Gastrocnemius medialis (tissue), 4 donors: ENCODE measurements at regions not wholly inside any gene's neighbourhood (a gene's known extent, or its start where the extent isn't known, plus 50 kb on each side); places are given as distances from the start of the nearest gene placed in this dataset.

Source experiments
- ATAC-seq, 2 donors: fragments of 150-250 bp; one replicate each; pipeline ENCODE4 v1.9.1; 2016
- DNase-seq, 2 donors: peaks; one replicate each; pipeline ENCODE4 v3.0.0-alpha.2; 2019
- H3K27ac ChIP-seq, 4 donors: fragments of 200-600 bp; sonication (generic); 1 replicate in 1 of 4; 2 replicates in 3 of 4; pipeline ENCODE4 v1.5.1; 2016 to 2018; ENCODE audit warnings: mild to moderate bottlenecking in 2 of 4, moderate library complexity in 1 of 4
- H3K27me3 ChIP-seq, 3 donors: fragments of 200-600 bp; sonication (generic) in 2 of 3; 1 replicate in 1 of 3; 2 replicates in 2 of 3; pipeline versions ENCODE4 v1.5.1 to v1.6.0; 2016 to 2019; ENCODE audit warnings: mild to moderate bottlenecking in 1 of 3, moderate library complexity in 1 of 3
- H3K36me3 ChIP-seq, 2 donors: fragments of 200-600 bp; sonication (generic) in 1 of 2; one replicate each; pipeline ENCODE4 v1.5.1; 2017 to 2018
- H3K4me1 ChIP-seq, 2 donors: fragments of 200-600 bp; sonication (generic) in 1 of 2; one replicate each; pipeline ENCODE4 v1.5.1; 2016 to 2017; ENCODE audit warnings: mild to moderate bottlenecking in 2 of 2
- H3K4me3 ChIP-seq, 4 donors: fragments of 200-600 bp; sonication (generic) in 3 of 4; 1 replicate in 1 of 4; 2 replicates in 3 of 4; pipeline ENCODE4 v1.5.1; 2016 to 2019; ENCODE audit warnings: mild to moderate bottlenecking in 2 of 4
- H3K9me3 ChIP-seq, 3 donors: fragments of 200-600 bp; sonication (generic) in 2 of 3; 1 replicate in 1 of 3; 2 replicates in 2 of 3; pipeline ENCODE4 v1.5.1; 2016 to 2019
- POLR2A ChIP-seq, 2 donors: fragments of 450-650 bp; IDR thresholded peaks; one replicate each; pipeline ENCODE4 v1.6.1; 2017; ENCODE audit warnings: antibody characterized with exemption in 2 of 2, mild to moderate bottlenecking in 2 of 2, moderate library complexity in 2 of 2
- in situ Hi-C, 4 donors: fragments of 200-750 bp; cut with MboI; loops; one replicate each; pipeline versions ENCODE4 v1.15.0 to v1.8.0; 2017; ENCODE audit warnings: low sequenced_read_pairs in 4 of 4
- intact Hi-C: fragments of 100-400 bp; cut with DNase I; formaldehyde crosslinking; loops from one replicate; pipeline ENCODE4 v1.15.1; 2023; ENCODE audit warnings: low total_unique reads
- TF ChIP-seq, protein P1 (sequence below), 5 experiments: fragments of 450-650 bp in 3 of 5; fragments of 200-600 bp in 2 of 5; sonication (generic) in 2 of 5; IDR thresholded peaks in 4 of 5; conservative IDR thresholded peaks in 1 of 5; 1 replicate in 4 of 5; 2 replicates in 1 of 5; pipeline ENCODE4 v1.5.1; 2016 to 2019; ENCODE audit warnings: antibody characterized with exemption in 5 of 5, mild to moderate bottlenecking in 3 of 5, moderate library complexity in 3 of 5

DNA sequence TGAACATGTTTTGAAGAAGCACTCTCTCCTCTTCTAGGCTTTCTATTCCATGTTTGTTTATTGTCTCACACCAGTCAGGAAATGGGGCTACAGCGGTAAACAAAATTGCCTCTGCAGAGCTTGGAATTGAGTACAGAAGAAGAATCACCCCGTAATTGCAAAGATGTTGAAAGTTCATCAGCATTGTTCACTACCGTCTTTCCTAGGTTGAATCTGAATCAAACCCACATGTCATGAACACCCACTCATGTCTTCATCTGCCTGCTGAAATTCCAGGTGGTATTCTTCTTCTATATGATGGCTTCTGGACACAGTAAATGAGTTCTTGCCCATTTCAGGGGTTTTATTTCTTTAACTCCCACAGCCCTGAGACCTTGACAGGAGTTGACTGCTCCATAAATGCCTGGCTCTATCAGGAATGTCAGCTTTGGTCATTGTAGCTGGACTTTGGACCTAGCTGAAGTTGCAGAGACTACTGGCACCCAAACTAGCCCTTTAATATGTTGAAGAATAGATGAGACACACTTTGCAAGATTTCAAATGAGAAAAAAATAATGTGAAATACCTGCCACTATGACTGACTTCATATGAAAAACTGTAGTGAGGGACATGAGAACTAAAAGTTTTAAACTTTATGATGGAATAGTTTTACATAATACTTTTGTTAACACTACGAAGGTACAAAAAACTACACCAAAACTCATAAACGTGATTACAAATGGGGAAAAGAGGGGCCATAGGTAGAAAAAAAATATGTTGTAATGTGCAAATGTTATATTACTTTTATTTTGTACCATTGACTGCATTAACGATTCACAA is 1235.3 kb upstream of the ZEB2 start:
- DNase-seq = no peak
- Histone ChIP-seq H3K4me3 (no peak overlapping the region), H3K9me3 (no peaks in the 10 kb centered on the region), H3K27me3 (no peaks in the 10 kb centered on the region), H3K36me3 (no peaks in the 10 kb centered on the region), H3K4me1 (peaks cover 0 to 11% of the 10 kb centered on the region in 2 donors), H3K27ac (no peak overlapping the region)
- TF ChIP-seq, protein P1, sequence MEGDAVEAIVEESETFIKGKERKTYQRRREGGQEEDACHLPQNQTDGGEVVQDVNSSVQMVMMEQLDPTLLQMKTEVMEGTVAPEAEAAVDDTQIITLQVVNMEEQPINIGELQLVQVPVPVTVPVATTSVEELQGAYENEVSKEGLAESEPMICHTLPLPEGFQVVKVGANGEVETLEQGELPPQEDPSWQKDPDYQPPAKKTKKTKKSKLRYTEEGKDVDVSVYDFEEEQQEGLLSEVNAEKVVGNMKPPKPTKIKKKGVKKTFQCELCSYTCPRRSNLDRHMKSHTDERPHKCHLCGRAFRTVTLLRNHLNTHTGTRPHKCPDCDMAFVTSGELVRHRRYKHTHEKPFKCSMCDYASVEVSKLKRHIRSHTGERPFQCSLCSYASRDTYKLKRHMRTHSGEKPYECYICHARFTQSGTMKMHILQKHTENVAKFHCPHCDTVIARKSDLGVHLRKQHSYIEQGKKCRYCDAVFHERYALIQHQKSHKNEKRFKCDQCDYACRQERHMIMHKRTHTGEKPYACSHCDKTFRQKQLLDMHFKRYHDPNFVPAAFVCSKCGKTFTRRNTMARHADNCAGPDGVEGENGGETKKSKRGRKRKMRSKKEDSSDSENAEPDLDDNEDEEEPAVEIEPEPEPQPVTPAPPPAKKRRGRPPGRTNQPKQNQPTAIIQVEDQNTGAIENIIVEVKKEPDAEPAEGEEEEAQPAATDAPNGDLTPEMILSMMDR (IDR thresholded peaks at IDR 0.05 in 4 of 5, conservative IDR thresholded peaks at IDR 0.05 in 1 of 5) = no peak
- TF ChIP-seq POLR2A (IDR thresholded peaks at IDR 0.05) = no peak
- in situ Hi-C loops = no loop called here
- intact Hi-C loops = no loop called here
- no peak for ATAC-seq

DNA sequence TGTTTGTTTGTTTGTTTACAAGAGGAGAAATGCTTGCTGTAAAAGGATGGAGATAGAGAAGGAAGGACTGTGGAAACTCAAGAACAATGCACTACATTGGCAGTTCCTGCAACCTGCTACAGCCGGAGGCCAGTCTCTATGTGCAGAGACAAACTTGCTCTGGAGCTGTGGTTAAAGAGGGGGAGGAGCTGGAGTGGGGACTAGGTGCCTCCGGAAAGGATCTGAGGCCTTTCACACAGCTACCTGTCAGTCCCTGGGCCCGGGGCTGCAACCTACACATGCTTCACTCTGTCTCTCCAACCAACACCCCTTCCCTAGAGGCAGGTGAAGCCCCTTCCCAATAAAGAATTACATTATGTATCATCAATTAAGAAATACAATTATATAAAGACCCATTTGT is 1234.0 kb upstream of the ZEB2 start:
- Histone ChIP-seq H3K27me3 (no peaks in the 10 kb centered on the region), H3K4me1 (peaks cover 0 to 11% of the 10 kb centered on the region in 2 donors), H3K36me3 (no peaks in the 10 kb centered on the region), H3K27ac (no peak overlapping the region), H3K4me3 (no peak overlapping the region), H3K9me3 (no peaks in the 10 kb centered on the region)
- no peak for DNase-seq
- in situ Hi-C loops (no loop called here), intact Hi-C loops (no loop called here)
- no peak for ATAC-seq
- no peak for TF ChIP-seq POLR2A (IDR thresholded peaks at IDR 0.05)
- TF ChIP-seq, protein P1 (IDR thresholded peaks at IDR 0.05 in 4 of 5, conservative IDR thresholded peaks at IDR 0.05 in 1 of 5) = no peak

DNA sequence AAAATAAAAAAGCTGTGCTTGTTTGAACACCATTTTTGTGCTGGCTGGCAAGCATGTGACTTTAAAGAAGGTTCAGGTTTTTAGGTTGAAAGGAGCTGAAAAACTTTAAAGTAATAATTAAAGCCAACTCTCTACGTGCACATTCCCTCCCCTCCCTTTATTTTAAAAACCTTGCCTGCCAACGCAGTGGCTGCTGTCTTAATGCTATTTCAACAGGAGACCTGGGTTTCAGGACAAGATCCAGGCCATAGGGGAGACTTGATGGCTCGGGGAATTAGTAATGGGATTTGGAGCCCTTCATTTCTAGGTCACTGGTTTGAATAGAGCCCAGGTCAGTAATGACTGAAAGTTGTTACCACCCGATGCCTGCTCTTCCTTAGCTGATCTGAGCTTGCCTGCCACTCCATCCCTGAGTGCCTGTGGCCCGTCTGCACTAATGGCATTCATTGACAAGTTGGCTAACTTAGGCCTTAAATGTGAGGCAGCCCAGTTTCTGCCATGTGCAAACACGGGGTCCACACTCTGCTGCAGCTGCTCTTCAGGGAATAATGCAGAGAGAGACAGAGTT is 1233.2 kb upstream of the ZEB2 start:
- in situ Hi-C loops = no loop called here
- H3K4me1 ChIP-seq = peaks cover 0 to 11% of the 10 kb centered on the region in 2 donors
- no peak for DNase-seq
- H3K4me3 ChIP-seq = no peak overlapping the region
- no peak for TF ChIP-seq POLR2A (IDR thresholded peaks at IDR 0.05)
- TF ChIP-seq, protein P1 (IDR thresholded peaks at IDR 0.05 in 4 of 5, conservative IDR thresholded peaks at IDR 0.05 in 1 of 5) = no peak
- H3K27ac ChIP-seq = peak overlapping the region in 2 of 4 donors; percentile 8 to 41
- H3K36me3 ChIP-seq = no peaks in the 10 kb centered on the region
- no peak for ATAC-seq
- H3K9me3 ChIP-seq = no peaks in the 10 kb centered on the region
- intact Hi-C loops = no loop called here
- no peaks in the 10 kb centered on the region for H3K27me3 ChIP-seq

DNA sequence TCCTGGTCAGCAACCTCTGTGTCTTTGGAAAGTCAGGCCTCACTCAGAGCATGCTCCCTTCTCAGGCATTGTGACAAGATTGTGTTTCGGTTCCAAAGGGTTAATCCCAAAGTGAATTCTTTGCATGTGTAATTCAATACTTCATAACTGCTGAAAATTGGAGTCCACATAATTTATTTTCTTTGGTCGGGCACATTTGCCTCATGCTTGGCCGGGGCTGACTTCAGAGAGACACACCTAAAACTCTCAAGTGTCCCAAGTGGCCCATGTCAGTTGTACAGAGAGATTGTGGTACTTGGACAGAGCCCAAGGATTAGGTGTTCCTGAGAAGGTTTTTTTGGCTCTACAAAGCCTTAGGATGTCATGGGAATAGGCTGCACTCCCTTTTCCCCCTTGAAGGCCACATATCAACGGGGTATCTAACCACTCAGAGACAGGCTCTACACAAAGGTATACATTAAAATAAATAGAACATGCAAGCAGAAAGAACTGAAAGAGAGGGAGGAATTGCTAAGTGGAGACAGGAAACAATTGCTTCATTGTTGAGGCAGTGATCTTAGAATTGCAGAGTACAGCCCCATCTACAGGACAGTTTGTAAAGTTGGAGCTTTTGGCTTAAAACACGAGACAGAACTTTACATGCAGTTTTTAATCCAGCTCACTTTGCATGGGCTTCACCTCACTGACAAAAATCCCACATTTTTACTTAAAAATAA is 1232.3 kb upstream of the ZEB2 start:
- DNase-seq (peak in 1 of 2 donors; percentile 18), ATAC-seq (peak; percentile 75 to 77)
- in situ Hi-C loops = no loop called here
- H3K27me3 ChIP-seq = no peaks in the 10 kb centered on the region
- no peak for TF ChIP-seq POLR2A (IDR thresholded peaks at IDR 0.05)
- TF ChIP-seq, protein P1 (IDR thresholded peaks at IDR 0.05 in 4 of 5, conservative IDR thresholded peaks at IDR 0.05 in 1 of 5) = peak in 4 of 5 experiments; percentile 17 to 41 (median 40)
- intact Hi-C loops = no loop called here
- H3K27ac ChIP-seq = peak overlapping the region in 3 of 4 donors; percentile 32 to 55 (median 41)
- H3K4me3 ChIP-seq = peak overlapping the region in 1 of 4 donors; percentile 26
- no peaks in the 10 kb centered on the region for H3K36me3 ChIP-seq
- H3K4me1 ChIP-seq = peaks cover 0 to 11% of the 10 kb centered on the region in 2 donors
- no peaks in the 10 kb centered on the region for H3K9me3 ChIP-seq
